Activated T-helper 1 cell treated with Interleukin-2 at 50 U/mL for 16 hours (primary cell): ENCODE measurements at regions not wholly inside any gene's neighbourhood (a gene's known extent, or its start where the extent isn't known, plus 50 kb on each side); places are given as distances from the start of the nearest gene placed in this dataset.
"Not testable (repeated sequence)": the region's sequence is repeated elsewhere in the genome, so short reads cannot be mapped to it uniquely, and the experiment has no call there.

ENCODE experiments used
- DNase-seq: peaks from one replicate; pipeline ENCODE4 v3.0.0-alpha.2; 2020; ENCODE audit warnings: low read depth

- DNase-seq = no peak
Observed at GRCh38 chr2:194938066-194938465, 719.0 kb upstream of the SLC39A10 start.

- DNase-seq = no peak
Observed at GRCh38 chr2:194927489-194927888, 729.5 kb upstream of the SLC39A10 start.

- no peak for DNase-seq
Observed at GRCh38 chr2:194926873-194927272, 730.2 kb upstream of the SLC39A10 start.

- no peak for DNase-seq
Observed at GRCh38 chr2:194925742-194926141, 731.3 kb upstream of the SLC39A10 start.

GRCh38 chr2:194917519-194917918, 739.5 kb upstream of the SLC39A10 start:
- DNase-seq = no peak

- no peak for DNase-seq
Observed at GRCh38 chr2:194915485-194915884, 741.5 kb upstream of the SLC39A10 start.

GRCh38 chr2:194907569-194907968, 749.5 kb upstream of the SLC39A10 start:
- no peak for DNase-seq

- no peak for DNase-seq
Observed at GRCh38 chr2:194896871-194897270, 760.2 kb upstream of the SLC39A10 start.

GRCh38 chr2:194883711-194884110, 773.3 kb upstream of the SLC39A10 start:
- DNase-seq = no peak

- no peak for DNase-seq
Observed at GRCh38 chr2:194870974-194871535, 786.0 kb upstream of the SLC39A10 start.

GRCh38 chr2:194867328-194867727, 789.7 kb upstream of the SLC39A10 start:
- DNase-seq = no peak

GRCh38 chr2:194854941-194855340, 802.1 kb upstream of the SLC39A10 start:
- DNase-seq = no peak

- no peak for DNase-seq
Observed at GRCh38 chr2:194842871-194843270, 814.2 kb upstream of the SLC39A10 start.

GRCh38 chr2:194834371-194834770, 822.7 kb upstream of the SLC39A10 start:
- not testable (repeated sequence) for DNase-seq

GRCh38 chr2:194826241-194826640, 830.8 kb upstream of the SLC39A10 start:
- no peak for DNase-seq

- no peak for DNase-seq
Observed at GRCh38 chr2:194824450-194824849, 832.6 kb upstream of the SLC39A10 start.

GRCh38 chr2:194822657-194823056, 834.4 kb upstream of the SLC39A10 start:
- no peak for DNase-seq

GRCh38 chr2:194822097-194822496, 834.9 kb upstream of the SLC39A10 start:
- DNase-seq = no peak

GRCh38 chr2:194819367-194819766, 837.7 kb upstream of the SLC39A10 start:
- DNase-seq = no peak

GRCh38 chr2:194815475-194815874, 841.6 kb upstream of the SLC39A10 start:
- DNase-seq = no peak

- no peak for DNase-seq
Observed at GRCh38 chr2:194802589-194802988, 854.4 kb upstream of the SLC39A10 start.

GRCh38 chr2:194787071-194787470, 870.0 kb upstream of the SLC39A10 start:
- not testable (repeated sequence) for DNase-seq

GRCh38 chr2:194771394-194771793, 885.6 kb upstream of the SLC39A10 start:
- DNase-seq = not testable (repeated sequence)

- DNase-seq = no peak
Observed at GRCh38 chr2:194769030-194769429, 888.0 kb upstream of the SLC39A10 start.

- no peak for DNase-seq
Observed at GRCh38 chr2:194765723-194766122, 891.3 kb upstream of the SLC39A10 start.
